K562 (cell line): ENCODE measurements at regions not wholly inside any gene's neighbourhood (a gene's known extent, or its start where the extent isn't known, plus 50 kb on each side); places are given as distances from the start of the nearest gene placed in this dataset.

Experiments
- ATF7 ChIP-seq: fragments of 450-650 bp; IDR thresholded peaks from 2 replicates; pipeline ENCODE4 v1.7.1; 2014; ENCODE audit warnings: mild to moderate bottlenecking, moderate library complexity
- BHLHE40 ChIP-seq: IDR thresholded peaks from 2 replicates; pipeline ENCODE4 v1.6.1; 2011; ENCODE audit warnings: low read length, improper control_type of control experiment
- CREB3 ChIP-seq: fragments of 450-650 bp; conservative IDR thresholded peaks from 2 replicates; pipeline ENCODE4 v1.6.1; 2016; ENCODE audit warnings: missing genetic modification characterization, low read depth, mild to moderate bottlenecking, missing compliant biosample characterization, moderate library complexity
- CTCF ChIP-seq, 3 experiments: IDR thresholded peaks in 2 of 3; conservative IDR thresholded peaks in 1 of 3; 2 replicates each; pipeline ENCODE4 v1.5.1; 2011 to 2012; ENCODE audit warnings: low read length in 3 of 3, mild to moderate bottlenecking in 3 of 3, control low read depth in 2 of 3, improper control_type of control experiment in 1 of 3, inconsistent platforms in 1 of 3, low read depth in 1 of 3, mixed read lengths in 1 of 3, moderate library complexity in 1 of 3; ENCODE audit not compliant: insufficient read depth in 2 of 3
- MAX ChIP-seq: sonication (generic); formaldehyde crosslinking; IDR thresholded peaks from 2 replicates; pipeline ENCODE4 v1.9.0; 2022; ENCODE audit warnings: mild to moderate bottlenecking, missing genetic modification reagents
- NCOA1 ChIP-seq: fragments of 450-650 bp; IDR thresholded peaks from 2 replicates; pipeline ENCODE4 v1.6.1; 2016; ENCODE audit warnings: low read depth
- SMARCA5 ChIP-seq: fragments of 450-650 bp; IDR thresholded peaks from 2 replicates; pipeline ENCODE4 v1.6.1; 2016
- ZFP30 ChIP-seq: fragments of 250-450 bp; sonication (Bioruptor Pico); IDR thresholded peaks from 2 replicates; pipeline ENCODE4 v1.8.0; 2022; ENCODE audit warnings: moderate library complexity, mild to moderate bottlenecking, inconsistent platforms, borderline replicate concordance

GRCh38 chr1:5522531-5523145 is 469.6 kb downstream of the NPHP4 start:
- TF ChIP-seq SMARCA5 (no peak), ZFP30 (CRISPR knock-in tag) (no peak), BHLHE40 (no peak), ATF7 (no peak), CTCF (IDR thresholded peaks at IDR 0.05 in 2 of 3, conservative IDR thresholded peaks at IDR 0.05 in 1 of 3; ENCODE audit: insufficient read depth in 2 of 3, low read depth in 1 of 3, low read length in 3 of 3) (no peak), CREB3 (tag) (no peak), MAX (no peak), NCOA1 (no peak)
